GM12864 (cell line): ENCODE measurements at regions not wholly inside any gene's neighbourhood (a gene's known extent, or its start where the extent isn't known, plus 50 kb on each side); places are given as distances from the start of the nearest gene placed in this dataset.

Experiments used
- DNase-seq: peaks from one replicate; pipeline ENCODE4 v3.0.0-alpha.2; 2011; ENCODE audit warnings: low read depth
- H3K4me3 ChIP-seq: 2 replicates; pipeline ENCODE4 v1.5.1; 2011; ENCODE audit warnings: mild to moderate bottlenecking, low read depth, low read length, control low read depth
- TF ChIP-seq, protein P1 (sequence below): IDR thresholded peaks from 2 replicates; pipeline ENCODE4 v1.5.1; 2011; ENCODE audit warnings: low read depth, mild to moderate bottlenecking, moderate library complexity, low read length, control low read depth, inconsistent platforms; ENCODE audit errors: missing control alignments

DNA sequence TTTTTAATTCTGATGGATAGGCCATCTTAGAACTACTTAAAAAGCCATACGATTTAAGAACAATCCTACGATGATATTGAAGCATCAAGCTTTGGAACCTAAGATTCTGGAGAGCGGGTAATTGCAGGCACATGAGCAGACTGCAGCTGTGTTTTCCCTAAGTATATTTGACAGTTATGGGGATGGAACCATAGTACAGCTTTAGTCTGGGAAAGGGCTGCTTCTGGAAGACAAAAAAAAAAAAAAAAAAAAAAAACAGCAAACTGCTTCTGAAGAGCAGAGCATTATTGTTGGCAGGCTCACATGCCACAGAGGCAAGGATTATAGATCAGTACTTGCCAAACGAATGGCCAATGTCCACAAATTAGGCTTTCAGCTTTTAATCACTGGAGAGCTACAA lies 1618.7 kb downstream of the AMY1C start:
- no peak overlapping the region for H3K4me3 ChIP-seq

DNA sequence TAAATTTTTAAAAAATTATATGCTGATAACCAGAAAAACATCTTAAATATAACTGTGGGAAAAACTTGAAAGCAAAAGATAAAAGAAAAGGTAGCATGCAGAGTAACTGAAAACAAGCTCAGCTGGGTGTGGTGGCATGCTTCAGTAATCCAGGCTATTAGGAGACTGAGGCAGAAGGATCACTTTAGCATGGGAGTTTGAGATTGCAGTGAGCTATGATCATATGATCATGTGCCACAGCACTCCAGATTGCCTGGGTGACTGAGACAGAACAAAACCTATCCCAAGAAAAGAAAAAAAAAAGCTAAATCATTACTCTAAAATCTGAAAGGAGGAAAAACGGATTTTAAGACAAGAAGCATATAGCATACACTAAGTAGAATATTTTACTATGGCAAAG lies 1624.0 kb downstream of the AMY1C start:
- no peak for DNase-seq
- TF ChIP-seq, protein P1, sequence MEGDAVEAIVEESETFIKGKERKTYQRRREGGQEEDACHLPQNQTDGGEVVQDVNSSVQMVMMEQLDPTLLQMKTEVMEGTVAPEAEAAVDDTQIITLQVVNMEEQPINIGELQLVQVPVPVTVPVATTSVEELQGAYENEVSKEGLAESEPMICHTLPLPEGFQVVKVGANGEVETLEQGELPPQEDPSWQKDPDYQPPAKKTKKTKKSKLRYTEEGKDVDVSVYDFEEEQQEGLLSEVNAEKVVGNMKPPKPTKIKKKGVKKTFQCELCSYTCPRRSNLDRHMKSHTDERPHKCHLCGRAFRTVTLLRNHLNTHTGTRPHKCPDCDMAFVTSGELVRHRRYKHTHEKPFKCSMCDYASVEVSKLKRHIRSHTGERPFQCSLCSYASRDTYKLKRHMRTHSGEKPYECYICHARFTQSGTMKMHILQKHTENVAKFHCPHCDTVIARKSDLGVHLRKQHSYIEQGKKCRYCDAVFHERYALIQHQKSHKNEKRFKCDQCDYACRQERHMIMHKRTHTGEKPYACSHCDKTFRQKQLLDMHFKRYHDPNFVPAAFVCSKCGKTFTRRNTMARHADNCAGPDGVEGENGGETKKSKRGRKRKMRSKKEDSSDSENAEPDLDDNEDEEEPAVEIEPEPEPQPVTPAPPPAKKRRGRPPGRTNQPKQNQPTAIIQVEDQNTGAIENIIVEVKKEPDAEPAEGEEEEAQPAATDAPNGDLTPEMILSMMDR, result no peak
- H3K4me3 ChIP-seq, result no peak overlapping the region

More for the DNA sequence above, 1618.7 kb downstream of the AMY1C start:
- TF ChIP-seq, protein P1, result no peak
- no peak for DNase-seq

DNA sequence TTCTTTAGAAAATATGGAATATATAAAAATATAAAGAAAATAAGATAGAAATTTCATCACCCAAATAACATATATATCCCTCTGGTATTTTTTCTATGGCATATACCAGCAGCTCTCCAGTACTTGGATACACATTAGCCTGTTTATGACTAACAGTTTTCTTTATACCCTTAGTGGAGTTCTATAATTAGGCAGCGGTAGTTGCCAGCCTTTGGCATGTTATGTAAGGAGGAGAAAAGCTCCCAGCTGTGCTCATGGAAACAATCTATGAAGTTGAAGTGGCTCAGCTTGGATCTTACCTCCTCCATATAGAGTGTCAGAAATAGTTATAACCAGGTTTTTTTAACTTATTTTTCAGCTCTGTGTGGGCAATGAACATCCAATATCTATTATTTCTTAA lies 1636.8 kb downstream of the AMY1C start:
- TF ChIP-seq, protein P1, result no peak
- DNase-seq, result no peak
- no peak overlapping the region for H3K4me3 ChIP-seq

DNA sequence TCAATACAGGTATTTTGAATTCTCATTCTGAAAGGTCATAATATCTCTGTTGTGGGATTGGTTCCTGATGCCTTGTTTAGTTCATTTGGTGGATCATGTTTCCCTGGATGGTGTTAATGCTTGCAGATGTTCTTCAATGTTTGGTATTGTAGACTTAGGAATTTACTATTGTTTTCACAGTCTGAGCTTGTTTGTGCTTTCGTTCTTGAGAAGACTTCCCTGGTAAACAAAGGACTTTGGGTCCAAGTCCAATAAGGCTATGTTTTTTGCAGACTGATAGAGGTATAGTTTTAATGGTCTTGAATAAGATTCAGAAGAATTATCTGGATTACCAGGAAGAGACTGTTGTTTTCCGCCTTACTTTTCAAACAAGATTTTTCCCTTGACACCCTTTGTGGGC lies 1646.3 kb downstream of the AMY1C start:
- TF ChIP-seq, protein P1, result no peak
- H3K4me3 ChIP-seq, result no peak overlapping the region
- DNase-seq, result no peak

DNA sequence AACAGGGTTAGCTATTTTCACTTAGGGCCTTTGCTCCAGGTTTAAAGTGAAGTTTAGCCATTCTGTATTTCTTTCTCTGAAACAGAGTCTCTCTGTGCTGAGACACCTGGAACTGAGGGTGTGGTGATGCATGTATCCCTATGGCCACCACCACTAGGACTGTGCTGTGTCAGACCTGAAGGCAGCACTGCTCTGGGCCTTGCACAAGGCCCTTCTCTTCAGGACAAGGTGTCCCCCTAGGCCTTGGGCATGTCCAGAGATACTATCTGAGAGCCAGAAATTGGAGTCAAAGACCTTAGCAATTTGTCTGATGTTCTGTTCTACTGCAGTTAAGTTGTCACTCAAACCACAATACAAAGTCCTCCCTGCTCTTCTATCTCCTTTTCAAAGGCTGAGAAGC lies 1649.2 kb downstream of the AMY1C start:
- H3K4me3 ChIP-seq, result no peak overlapping the region
- DNase-seq, result no peak
- TF ChIP-seq, protein P1, result no peak

DNA sequence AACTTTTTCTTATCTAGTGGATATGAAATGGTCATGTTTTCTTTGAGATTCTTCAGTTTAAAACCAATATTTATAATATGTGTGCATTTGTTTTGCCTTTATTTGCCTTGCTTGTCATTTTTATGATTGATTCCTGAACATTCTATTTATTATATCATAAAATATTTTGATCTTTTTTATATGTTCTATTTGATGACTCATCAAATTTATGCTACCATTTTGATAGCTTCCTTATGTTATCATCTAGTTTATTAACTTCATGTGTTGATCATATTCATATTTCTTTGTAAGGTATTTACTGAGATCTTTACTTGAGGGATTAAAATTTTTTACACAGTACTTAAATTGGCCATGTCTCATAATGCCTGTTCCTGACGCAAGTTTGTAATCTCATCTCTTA lies 1650.0 kb downstream of the AMY1C start:
- H3K4me3 ChIP-seq, result no peak overlapping the region
- DNase-seq, result no peak
- TF ChIP-seq, protein P1, result no peak

DNA sequence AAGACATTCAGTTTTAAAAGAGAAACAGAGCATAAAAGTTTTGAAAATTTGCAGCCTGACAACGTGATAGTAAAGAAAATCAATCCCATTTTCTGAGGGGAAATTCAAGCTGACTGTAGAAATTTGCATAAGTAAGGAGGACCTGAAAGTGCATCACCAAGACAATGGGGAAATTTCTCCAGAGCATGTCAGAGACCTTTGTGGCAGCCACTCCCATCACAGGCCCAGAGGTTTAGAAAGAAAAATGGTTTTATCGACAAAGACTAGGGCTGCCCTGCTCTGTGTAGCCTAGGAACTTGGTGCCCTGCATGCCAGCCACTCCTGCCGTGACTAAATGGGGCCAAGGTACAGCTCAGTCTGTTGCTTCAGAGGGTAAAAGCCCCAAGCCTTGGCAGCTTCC lies 1640.2 kb upstream of the PRMT6 start:
- no peak for DNase-seq
- TF ChIP-seq, protein P1, result no peak
- H3K4me3 ChIP-seq, result no peak overlapping the region
